Gastrocnemius medialis (tissue), 4 donors: ENCODE measurements at regions not wholly inside any gene's neighbourhood (a gene's known extent, or its start where the extent isn't known, plus 50 kb on each side); places are given as distances from the start of the nearest gene placed in this dataset.

Source experiments
- ATAC-seq, 2 donors: fragments of 150-250 bp; one replicate each; pipeline ENCODE4 v1.9.1; 2016
- DNase-seq, 2 donors: peaks; one replicate each; pipeline ENCODE4 v3.0.0-alpha.2; 2019
- H3K27ac ChIP-seq, 4 donors: fragments of 200-600 bp; sonication (generic); 1 replicate in 1 of 4; 2 replicates in 3 of 4; pipeline ENCODE4 v1.5.1; 2016 to 2018; ENCODE audit warnings: mild to moderate bottlenecking in 2 of 4, moderate library complexity in 1 of 4
- H3K27me3 ChIP-seq, 3 donors: fragments of 200-600 bp; sonication (generic) in 2 of 3; 1 replicate in 1 of 3; 2 replicates in 2 of 3; pipeline versions ENCODE4 v1.5.1 to v1.6.0; 2016 to 2019; ENCODE audit warnings: mild to moderate bottlenecking in 1 of 3, moderate library complexity in 1 of 3
- H3K36me3 ChIP-seq, 2 donors: fragments of 200-600 bp; sonication (generic) in 1 of 2; one replicate each; pipeline ENCODE4 v1.5.1; 2017 to 2018
- H3K4me1 ChIP-seq, 2 donors: fragments of 200-600 bp; sonication (generic) in 1 of 2; one replicate each; pipeline ENCODE4 v1.5.1; 2016 to 2017; ENCODE audit warnings: mild to moderate bottlenecking in 2 of 2
- H3K4me3 ChIP-seq, 4 donors: fragments of 200-600 bp; sonication (generic) in 3 of 4; 1 replicate in 1 of 4; 2 replicates in 3 of 4; pipeline ENCODE4 v1.5.1; 2016 to 2019; ENCODE audit warnings: mild to moderate bottlenecking in 2 of 4
- H3K9me3 ChIP-seq, 3 donors: fragments of 200-600 bp; sonication (generic) in 2 of 3; 1 replicate in 1 of 3; 2 replicates in 2 of 3; pipeline ENCODE4 v1.5.1; 2016 to 2019
- CTCF ChIP-seq, 5 experiments: fragments of 450-650 bp in 3 of 5; fragments of 200-600 bp in 2 of 5; sonication (generic) in 2 of 5; IDR thresholded peaks in 4 of 5; conservative IDR thresholded peaks in 1 of 5; 1 replicate in 4 of 5; 2 replicates in 1 of 5; pipeline ENCODE4 v1.5.1; 2016 to 2019; ENCODE audit warnings: antibody characterized with exemption in 5 of 5, mild to moderate bottlenecking in 3 of 5, moderate library complexity in 3 of 5
- POLR2A ChIP-seq, 2 donors: fragments of 450-650 bp; IDR thresholded peaks; one replicate each; pipeline ENCODE4 v1.6.1; 2017; ENCODE audit warnings: antibody characterized with exemption in 2 of 2, mild to moderate bottlenecking in 2 of 2, moderate library complexity in 2 of 2
- in situ Hi-C, 4 donors: fragments of 200-750 bp; cut with MboI; loops; one replicate each; pipeline versions ENCODE4 v1.15.0 to v1.8.0; 2017; ENCODE audit warnings: low sequenced_read_pairs in 4 of 4
- intact Hi-C: fragments of 100-400 bp; cut with DNase I; formaldehyde crosslinking; loops from one replicate; pipeline ENCODE4 v1.15.1; 2023; ENCODE audit warnings: low total_unique reads

- Histone ChIP-seq H3K4me3 (no peak overlapping the region), H3K9me3 (no peaks in the 10 kb centered on the region), H3K27ac (no peak overlapping the region), H3K4me1 (no peaks in the 10 kb centered on the region), H3K27me3 (peaks cover 0 to 4% (median 0%) of the 10 kb centered on the region in 3 donors), H3K36me3 (no peaks in the 10 kb centered on the region)
- in situ Hi-C loops, result no loop called here
- intact Hi-C loops, result no loop called here
- ATAC-seq (no peak), DNase-seq (no peak)
- TF ChIP-seq POLR2A (IDR thresholded peaks at IDR 0.05) (no peak), CTCF (IDR thresholded peaks at IDR 0.05 in 4 of 5, conservative IDR thresholded peaks at IDR 0.05 in 1 of 5) (no peak)
These were observed 212.6 kb upstream of the FOXQ1 start for GRCh38 chr6:1099264-1099663.

GRCh38 chr6:1096967-1097765 lies 214.7 kb upstream of the FOXQ1 start:
- Histone ChIP-seq H3K27me3 (peaks cover 0 to 4% (median 0%) of the 10 kb centered on the region in 3 donors), H3K36me3 (no peaks in the 10 kb centered on the region), H3K4me1 (no peaks in the 10 kb centered on the region), H3K4me3 (no peak overlapping the region), H3K27ac (no peak overlapping the region), H3K9me3 (no peaks in the 10 kb centered on the region)
- ATAC-seq (no peak), DNase-seq (no peak)
- intact Hi-C loops (no loop called here), in situ Hi-C loops (no loop called here)
- TF ChIP-seq POLR2A (IDR thresholded peaks at IDR 0.05), result no peak
- no peak for TF ChIP-seq CTCF (IDR thresholded peaks at IDR 0.05 in 4 of 5, conservative IDR thresholded peaks at IDR 0.05 in 1 of 5)

GRCh38 chr6:1094306-1094705 lies 217.6 kb upstream of the FOXQ1 start:
- H3K27me3 ChIP-seq, result no peaks in the 10 kb centered on the region
- TF ChIP-seq POLR2A (IDR thresholded peaks at IDR 0.05) (no peak), CTCF (IDR thresholded peaks at IDR 0.05 in 4 of 5, conservative IDR thresholded peaks at IDR 0.05 in 1 of 5) (no peak)
- H3K27ac ChIP-seq, result peak overlapping the region in 2 of 4 donors; percentile 34 to 48
- in situ Hi-C loops (no loop called here), intact Hi-C loops (no loop called here)
- ATAC-seq, result peak; percentile 66 to 76
- no peak for DNase-seq
- H3K9me3 ChIP-seq, result no peaks in the 10 kb centered on the region
- no peaks in the 10 kb centered on the region for H3K4me1 ChIP-seq
- H3K4me3 ChIP-seq, result no peak overlapping the region
- H3K36me3 ChIP-seq, result no peaks in the 10 kb centered on the region

GRCh38 chr6:1091900-1092299 lies 220.0 kb upstream of the FOXQ1 start:
- no peak overlapping the region for H3K4me3 ChIP-seq
- no peaks in the 10 kb centered on the region for H3K36me3 ChIP-seq
- no peaks in the 10 kb centered on the region for H3K4me1 ChIP-seq
- no peaks in the 10 kb centered on the region for H3K27me3 ChIP-seq
- ATAC-seq (no peak), DNase-seq (no peak)
- H3K9me3 ChIP-seq, result no peaks in the 10 kb centered on the region
- H3K27ac ChIP-seq, result no peak overlapping the region
- TF ChIP-seq CTCF (IDR thresholded peaks at IDR 0.05 in 4 of 5, conservative IDR thresholded peaks at IDR 0.05 in 1 of 5) (no peak), POLR2A (IDR thresholded peaks at IDR 0.05) (no peak)
- intact Hi-C loops, result no loop called here
- in situ Hi-C loops, result no loop called here
